GM12801 (cell line): ENCODE measurements at regions not wholly inside any gene's neighbourhood (a gene's known extent, or its start where the extent isn't known, plus 50 kb on each side); places are given as distances from the start of the nearest gene placed in this dataset.

Experiments
- TF ChIP-seq, protein P1 (sequence below): IDR thresholded peaks from one replicate; pipeline ENCODE4 v1.5.1; 2011; ENCODE audit warnings: control low read depth; ENCODE audit not compliant: insufficient read length; ENCODE audit errors: extremely low read depth

DNA sequence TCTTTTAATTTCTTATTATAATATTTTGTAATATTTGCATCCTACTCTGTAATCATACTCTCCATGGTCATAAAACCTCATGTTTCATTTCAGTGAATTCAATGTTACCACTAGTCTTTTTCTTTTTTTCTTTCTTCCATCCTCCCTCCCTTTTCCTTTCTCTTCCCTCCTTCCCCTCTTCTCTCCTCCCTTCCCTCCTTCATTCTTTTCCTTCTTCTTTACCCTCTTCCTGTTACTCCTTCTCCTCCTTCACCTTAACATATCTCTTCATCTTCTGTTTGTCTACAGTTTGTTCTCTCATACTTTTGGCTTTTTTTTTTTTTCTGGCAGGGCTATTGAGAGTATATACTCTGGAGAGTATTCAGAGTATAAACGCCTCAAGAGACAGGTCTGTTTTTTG lies 491.6 kb upstream of the ID2 start:
- TF ChIP-seq, protein P1, sequence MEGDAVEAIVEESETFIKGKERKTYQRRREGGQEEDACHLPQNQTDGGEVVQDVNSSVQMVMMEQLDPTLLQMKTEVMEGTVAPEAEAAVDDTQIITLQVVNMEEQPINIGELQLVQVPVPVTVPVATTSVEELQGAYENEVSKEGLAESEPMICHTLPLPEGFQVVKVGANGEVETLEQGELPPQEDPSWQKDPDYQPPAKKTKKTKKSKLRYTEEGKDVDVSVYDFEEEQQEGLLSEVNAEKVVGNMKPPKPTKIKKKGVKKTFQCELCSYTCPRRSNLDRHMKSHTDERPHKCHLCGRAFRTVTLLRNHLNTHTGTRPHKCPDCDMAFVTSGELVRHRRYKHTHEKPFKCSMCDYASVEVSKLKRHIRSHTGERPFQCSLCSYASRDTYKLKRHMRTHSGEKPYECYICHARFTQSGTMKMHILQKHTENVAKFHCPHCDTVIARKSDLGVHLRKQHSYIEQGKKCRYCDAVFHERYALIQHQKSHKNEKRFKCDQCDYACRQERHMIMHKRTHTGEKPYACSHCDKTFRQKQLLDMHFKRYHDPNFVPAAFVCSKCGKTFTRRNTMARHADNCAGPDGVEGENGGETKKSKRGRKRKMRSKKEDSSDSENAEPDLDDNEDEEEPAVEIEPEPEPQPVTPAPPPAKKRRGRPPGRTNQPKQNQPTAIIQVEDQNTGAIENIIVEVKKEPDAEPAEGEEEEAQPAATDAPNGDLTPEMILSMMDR = no peak

DNA sequence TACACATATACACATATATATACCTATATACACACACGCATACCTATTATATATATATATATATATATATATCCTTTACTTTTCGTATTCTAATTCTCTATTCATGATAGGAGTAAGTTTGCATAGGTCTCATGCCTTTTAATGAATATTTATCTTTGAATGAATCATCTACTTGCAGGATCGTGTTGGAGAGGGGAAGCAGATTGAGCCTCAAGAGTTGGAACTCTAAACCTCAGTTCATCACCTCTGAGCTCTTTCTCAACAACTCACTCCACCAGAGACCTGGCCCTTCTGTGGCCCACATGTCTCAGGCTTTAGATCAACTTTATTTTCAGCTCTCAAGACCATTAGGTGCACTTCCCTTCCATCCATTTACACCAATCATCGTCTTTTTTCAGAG lies 490.4 kb upstream of the ID2 start:
- TF ChIP-seq, protein P1 = no peak

DNA sequence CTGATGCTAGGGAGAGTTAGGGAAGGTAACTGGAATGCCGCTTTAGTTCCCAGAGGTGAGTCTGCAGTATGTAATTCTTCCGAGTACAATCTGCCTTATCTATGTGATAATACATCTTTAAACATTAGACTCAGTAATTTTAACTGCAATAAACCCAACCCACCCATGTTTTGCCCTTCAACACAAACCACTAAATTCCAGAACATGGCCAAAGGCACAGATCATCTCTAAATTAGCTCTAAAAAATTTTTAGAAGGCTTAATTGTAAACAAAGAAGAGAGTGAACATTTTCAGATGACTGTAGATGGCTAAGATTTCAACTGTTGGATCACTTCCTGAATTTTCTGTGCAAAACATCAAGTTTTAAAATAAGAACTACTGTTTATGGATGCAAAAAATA lies 488.7 kb upstream of the ID2 start:
- TF ChIP-seq, protein P1 = no peak

DNA sequence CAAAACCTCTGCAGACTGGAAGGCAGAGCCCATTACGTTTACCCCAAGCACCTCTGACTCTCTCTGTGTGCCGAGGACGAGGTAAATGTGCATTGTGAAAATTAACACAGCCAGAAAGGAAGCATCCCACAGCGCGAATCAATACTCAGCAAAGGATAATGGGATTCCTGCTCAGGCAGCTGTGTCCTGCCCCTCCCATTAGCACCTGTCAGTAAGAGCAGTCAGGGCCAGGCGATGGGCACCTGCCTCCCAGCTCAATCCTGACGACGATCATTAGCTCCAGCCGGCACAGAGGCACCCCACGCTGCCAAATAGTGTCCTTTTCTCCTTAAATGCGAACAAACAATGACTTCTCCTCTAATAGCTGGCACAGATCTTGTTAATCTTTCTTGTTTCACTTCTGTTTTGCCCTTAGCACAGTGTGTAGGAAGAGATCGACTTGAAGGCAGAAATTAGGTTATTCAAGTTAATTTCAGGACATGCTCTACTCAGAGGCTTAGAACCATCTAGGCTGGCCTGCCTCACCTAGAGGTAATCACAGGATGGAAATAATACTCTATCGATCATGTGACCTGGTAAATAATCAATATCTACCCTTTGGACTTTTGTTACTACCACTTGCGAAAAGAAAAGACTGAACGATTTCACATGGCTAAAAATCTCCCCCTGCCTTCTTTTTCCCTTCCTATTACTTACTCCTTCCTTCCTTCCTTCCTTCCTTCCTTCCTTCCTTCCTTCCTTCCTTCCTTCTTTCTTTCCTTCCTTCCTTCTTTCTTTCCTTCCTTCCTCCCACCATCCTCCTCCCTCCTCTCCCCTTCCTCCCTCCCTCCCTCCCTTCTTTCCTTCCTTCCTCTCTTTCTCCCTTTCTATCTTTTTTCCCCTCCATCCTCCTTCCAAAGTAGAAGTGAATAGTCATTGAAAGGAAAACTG lies 487.9 kb upstream of the ID2 start:
- TF ChIP-seq, protein P1 = no peak

DNA sequence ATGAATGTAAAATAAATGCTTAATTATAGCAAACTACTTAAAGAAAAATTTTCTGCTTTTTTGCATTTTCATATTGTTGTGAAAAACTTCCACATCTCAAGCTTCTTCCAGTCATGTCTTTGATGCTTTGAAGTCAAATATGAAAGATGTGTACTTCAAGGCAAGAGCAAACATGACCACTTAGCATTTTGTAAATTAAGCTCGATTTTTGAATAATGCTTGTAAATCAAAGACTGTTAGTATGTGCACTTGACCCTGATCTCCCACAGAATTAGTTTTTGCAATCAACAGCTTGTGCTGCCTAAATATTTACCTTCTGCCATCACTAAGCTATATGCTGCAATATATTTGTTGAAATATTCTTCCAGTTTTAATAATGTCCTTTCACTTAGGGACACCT lies 486.1 kb upstream of the ID2 start:
- TF ChIP-seq, protein P1 = no peak

DNA sequence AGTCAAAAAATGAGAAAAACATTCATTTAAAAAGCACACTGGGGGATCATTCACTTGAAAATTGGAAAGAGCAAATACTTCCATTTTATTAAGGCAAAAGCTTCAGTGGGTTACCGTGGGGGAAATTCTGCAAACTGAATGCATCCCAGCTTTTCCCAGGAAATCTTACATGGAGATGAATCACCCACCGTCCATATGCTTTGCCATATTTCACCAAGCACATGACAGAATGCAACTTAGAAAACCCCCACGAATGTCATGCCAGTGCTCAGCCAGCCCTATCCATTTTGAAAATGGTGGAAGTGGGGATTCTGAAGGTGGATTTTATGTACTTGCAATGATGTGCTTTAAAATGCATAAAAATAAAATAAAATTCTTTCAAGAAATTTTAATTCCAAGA lies 485.5 kb upstream of the ID2 start:
- TF ChIP-seq, protein P1 = no peak

DNA sequence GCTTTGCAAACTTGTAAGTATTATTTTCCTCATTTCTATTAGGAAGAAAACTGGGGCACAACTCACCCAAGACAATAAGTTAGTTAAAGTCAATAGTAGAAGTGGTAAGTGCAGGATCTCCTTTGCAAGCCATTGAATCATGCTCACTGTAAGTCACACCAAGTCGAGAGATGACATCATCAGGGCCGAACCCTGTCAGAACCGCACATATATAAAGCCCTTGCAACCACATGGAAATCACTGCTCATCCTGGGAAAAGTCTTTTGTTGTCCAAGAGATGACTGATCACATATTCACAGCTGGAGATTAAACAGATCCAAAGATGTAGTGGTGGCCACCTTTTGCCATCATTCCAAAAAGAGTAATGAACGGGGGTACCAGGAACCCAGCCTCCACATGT lies 484.8 kb upstream of the ID2 start:
- TF ChIP-seq, protein P1 = no peak
